HG02938 (cell line): ENCODE measurements at regions not wholly inside any gene's neighbourhood (a gene's known extent, or its start where the extent isn't known, plus 50 kb on each side); places are given as distances from the start of the nearest gene placed in this dataset.

Experiments
- ATAC-seq: cut with Tn5 transposase; IDR thresholded peaks from one replicate; pipeline ENCODE4 v1.9.1; 2021; ENCODE audit warnings: mild to moderate bottlenecking, moderate library complexity; ENCODE audit not compliant: unreplicated experiment

DNA sequence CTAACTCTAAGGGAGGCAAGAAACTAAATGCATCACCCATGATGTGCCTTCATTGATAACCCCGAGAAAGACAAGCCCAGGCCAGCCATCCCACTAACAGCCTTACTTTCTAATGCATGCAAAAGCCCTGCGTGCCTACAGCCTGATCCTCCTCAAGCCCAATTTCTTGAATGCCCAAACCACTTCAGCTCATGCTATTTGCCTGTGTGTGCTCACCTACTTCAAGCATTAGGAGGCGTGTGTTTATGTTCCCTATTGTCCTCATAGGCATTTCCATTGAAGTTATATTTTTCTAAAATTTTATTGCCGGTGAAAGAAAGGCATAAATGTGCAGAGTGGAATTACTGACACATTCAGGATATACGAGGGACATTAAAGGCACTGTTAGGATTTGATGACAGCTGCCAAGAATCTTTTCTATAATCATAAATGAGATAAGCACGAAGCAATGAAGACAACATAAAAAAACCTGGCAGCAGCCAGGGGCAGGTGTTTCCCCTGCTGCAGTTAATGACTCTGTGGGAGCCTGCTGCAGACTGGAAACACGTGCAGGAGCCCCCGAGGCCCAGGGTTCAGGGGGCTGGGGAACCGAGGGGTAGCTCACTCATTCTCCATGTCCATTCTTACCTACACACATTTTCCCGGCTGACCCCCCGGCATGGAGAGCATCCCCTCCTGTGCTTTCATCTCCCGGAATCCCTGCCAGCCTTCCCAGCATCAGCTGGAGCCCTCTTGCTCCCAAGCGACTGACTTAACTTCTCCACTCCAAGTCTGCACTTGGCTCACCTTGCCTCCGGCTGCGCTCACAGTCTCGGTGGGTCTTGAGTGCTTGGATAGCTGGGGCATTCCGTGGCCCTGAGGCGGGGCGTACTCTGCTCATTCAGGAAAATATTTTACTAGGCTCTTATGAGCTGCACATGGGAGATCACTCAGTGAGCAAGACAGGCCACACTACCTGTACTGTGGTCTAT is 292.3 kb upstream of the SIX2 start:
- ATAC-seq = no peak

DNA sequence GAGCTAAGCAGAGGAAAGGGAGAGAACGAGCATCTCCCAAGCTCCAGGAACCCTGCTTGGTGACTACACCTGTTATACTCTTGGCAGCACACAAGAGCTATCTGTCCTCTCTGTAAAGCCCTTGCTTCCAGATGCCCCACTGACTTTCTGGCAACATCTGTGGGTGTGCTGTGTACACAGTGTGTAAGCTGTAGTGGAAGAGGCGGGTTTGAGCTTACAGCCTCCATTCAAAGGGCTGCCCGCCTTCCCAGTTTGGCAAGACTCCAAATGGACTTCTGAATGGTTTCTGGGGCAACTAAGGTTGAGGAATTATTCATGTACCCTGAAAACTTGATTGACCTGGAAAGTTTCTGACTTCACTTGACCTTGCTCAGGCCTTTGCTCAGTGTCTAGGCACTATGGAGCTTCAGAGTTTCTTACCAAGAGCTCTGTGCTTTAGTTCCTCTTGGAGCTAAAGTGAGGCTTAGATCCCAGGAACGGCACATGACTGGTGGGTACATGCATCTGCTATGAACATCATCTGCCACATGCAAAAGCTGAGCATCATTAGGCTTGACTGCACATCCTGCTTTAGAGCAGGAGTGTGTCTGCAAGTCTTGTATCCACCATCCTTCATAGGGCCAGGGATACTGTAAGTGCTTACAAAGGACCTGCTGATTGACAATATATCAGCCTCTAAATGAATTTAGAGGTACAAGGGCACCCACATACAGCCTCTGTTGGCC is 290.9 kb upstream of the SIX2 start:
- no peak for ATAC-seq

DNA sequence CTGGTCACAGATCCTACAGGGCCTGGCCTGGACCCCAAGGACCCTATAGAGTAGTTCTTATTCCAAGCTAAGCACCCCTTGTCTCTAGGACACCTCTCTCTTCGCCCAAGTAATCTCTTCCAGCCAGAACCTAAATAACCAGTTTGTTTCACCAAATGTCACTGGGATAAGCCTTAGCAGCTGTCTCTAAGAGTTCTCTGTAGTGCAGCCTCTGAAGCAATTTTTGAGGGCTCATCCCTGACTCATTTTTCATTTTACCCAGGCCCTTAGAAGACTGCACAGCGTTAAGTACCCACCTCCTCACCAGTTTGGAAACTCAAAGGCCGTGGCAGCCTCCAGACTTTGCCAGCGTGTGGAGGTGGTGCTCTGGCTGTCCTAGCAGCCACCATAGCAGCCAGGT is 290.1 kb upstream of the SIX2 start:
- ATAC-seq = no peak

DNA sequence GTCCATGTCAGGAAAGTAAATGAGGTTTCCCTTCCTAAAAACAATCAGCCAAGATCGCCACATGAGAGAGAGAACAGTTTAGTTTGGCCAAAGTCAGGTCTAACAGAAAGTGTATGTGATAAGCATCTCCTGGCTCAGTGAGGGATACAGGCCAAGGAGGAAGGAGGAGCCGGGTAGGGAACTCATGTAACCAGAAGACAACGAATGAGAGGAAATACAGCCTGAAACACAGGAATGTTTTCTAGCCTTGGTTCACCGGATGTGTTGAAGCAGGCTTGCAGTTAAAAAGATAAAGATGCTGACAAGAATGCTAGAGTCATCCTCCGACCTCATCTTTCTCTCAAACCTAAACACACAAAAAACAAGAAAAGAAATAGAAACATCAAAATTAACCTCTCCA is 283.9 kb upstream of the SIX2 start:
- no peak for ATAC-seq

DNA sequence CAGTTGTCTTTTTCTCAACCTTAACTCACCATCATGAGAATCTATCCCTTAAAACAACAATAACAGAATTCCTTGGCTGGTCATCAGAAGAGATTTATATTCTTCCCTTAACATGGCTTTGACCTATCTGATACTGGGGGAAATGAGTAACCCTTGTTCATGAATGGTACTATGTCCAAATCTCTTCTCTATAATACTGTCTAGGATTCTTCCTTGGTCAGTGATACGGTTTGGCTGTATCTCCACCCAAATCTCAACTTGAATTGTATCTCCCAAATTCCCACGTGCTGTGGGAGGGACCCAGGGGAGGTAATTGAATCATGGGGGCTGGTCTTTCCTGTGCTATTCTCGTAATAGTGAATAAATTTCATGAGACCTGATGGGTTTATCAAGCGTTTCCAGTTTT is 282.0 kb upstream of the SIX2 start:
- no peak for ATAC-seq

DNA sequence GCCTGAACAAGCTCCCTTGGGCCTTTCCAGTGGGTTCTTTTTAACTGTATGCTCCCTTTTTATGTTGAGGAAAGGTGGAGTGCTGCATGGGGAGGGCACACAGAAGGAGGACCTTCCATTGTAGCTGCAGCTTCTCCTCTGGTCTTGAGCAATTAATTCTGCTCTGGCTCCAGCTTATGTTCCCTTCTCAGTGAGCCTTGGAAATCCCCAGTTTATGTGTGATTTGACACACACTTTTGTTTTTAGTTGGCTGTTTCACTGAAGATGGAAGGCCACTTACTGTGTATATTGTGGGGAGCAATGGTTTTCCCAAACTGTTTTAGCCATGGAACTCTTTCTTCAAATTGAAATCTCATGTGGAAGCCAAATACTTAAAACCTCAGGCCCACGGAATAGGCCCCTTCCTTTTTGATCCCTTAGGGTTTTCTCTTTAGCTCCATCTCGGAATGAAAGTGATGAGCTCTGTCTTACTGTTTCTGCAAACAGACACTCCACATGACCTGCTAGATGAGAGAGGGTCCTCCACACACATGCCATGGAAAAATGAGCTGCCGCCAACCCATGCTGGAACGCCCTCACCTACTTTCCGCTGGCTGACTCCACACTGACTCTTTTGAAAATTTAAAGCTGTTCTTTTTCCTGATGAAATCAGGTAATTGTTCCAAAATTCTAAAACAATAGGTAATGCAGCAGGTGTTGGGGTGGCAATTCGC is 280.9 kb upstream of the SIX2 start:
- ATAC-seq = no peak

DNA sequence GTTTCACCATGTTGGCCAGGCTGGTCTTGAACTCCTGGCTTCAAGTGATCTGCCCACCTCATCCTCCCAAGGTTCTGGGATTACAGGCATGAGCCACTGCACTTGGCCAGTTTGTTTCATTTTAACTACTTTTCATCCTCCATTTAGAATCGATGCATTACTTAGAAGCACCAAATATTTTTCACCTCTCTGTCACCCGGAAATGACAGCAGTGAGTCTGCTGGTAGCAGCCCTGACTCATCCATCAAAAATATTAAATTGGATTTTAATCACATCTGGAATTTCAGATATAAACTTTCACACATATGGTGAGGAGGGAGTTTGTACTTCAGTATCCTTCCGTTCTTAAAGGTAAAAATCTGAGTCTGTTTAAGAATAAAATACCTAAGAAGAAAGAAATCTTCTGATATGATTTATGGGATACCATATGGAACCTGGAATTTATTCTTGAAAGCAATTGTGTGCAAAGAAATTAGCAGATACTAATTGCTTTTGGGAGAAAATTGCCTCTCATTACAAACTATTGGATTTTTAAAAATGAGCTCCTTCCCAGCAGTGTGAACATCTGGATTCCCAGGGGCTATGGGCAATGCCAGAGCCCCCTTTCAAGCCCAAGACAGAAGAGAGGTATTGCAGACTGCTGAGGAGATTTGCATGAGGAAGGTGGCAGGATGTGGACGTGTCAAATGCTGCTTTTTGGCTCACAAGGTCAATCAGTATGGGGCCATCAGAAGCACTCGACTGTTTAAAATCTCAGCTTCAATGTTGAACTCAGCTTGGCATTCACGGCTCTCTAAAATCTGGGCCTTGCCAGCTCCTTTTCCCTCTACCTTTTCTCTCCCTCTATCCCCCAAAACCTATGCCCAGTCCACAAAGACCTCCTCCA is 279.5 kb upstream of the SIX2 start:
- ATAC-seq = no peak

DNA sequence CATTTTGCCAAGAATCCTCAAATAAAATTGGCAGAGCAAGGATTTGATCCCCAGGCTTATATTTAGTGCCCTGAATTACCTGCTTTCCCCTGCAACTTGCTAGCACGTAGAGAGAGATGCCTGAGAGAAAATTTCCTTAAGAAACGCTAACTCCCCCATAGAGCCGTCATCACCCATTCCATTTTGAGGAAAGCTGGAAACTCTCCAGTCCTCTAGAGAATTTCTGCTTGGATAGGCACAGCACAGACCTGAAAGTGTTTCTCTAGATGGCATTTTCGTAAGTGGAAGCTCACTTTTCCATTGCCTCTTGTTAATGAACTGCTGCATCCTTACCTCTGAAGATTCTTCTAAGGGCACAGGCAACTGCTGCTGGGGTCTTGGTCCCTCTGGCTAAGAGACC is 277.8 kb upstream of the SIX2 start:
- no peak for ATAC-seq

DNA sequence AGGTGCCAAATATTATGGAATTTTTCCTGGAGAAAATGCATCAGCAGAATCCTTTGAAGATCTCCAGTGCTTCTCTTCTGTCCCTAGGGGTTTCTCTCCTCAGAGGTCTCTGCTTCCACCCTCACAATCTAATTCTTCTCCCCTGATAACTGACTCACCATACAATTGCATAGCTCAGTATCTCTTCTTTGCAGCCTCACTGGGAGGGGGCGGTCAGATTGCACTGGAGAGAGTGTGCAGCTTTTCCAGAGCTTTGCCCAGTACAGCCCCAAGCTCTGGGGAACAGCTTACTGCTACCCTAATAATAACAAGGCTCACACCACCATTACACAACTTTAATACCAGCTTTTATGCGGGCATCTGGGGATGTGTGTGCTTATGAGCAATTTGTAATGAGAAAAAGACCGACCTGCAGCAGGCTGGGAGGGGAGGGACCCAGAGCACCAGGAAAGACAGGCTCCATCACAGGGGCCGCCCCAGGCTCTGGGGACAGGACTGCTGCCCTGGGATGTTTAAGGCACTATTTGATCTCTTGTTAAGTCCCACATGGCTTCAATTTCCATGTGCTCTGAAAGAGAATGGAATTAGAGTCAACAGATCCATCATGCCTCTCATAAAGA is 276.6 kb upstream of the SIX2 start:
- ATAC-seq = no peak

DNA sequence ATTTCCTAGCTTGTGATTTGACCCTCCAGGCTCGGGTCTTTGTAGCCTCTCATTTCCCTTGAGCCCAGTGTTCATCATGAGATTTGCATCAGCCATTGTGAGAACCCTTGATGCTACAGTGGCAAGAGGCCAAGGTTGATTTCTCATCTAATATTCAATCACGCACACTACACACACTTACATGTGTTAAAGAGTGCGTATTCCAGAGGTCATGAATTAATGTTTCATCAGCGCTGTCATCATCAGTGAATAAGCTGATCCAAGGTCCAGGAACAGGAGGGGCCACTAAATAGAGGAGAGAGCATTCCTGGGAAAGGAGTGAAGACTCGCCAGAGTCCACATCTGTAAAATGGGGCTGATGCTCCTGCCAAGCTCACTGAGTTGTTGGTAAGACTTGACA is 276.1 kb upstream of the SIX2 start:
- ATAC-seq = no peak

DNA sequence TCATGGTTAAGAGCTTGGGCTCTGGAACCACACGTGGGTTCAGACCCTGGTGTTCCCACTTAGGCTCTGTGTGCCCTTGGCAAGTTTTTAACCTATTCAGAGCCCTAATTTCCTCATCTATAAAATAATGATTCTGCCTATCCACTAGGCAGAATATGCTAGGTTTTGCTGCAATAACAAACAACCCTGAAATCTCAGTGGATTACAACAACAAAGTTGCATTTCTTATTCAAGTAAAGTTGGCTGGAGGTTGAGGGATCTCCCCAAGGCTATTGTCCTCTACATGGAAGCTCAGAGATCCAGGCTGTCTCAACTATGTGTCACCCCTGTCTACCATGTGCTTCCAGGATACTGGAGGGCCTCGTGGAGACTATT is 275.4 kb upstream of the SIX2 start:
- ATAC-seq = no peak

DNA sequence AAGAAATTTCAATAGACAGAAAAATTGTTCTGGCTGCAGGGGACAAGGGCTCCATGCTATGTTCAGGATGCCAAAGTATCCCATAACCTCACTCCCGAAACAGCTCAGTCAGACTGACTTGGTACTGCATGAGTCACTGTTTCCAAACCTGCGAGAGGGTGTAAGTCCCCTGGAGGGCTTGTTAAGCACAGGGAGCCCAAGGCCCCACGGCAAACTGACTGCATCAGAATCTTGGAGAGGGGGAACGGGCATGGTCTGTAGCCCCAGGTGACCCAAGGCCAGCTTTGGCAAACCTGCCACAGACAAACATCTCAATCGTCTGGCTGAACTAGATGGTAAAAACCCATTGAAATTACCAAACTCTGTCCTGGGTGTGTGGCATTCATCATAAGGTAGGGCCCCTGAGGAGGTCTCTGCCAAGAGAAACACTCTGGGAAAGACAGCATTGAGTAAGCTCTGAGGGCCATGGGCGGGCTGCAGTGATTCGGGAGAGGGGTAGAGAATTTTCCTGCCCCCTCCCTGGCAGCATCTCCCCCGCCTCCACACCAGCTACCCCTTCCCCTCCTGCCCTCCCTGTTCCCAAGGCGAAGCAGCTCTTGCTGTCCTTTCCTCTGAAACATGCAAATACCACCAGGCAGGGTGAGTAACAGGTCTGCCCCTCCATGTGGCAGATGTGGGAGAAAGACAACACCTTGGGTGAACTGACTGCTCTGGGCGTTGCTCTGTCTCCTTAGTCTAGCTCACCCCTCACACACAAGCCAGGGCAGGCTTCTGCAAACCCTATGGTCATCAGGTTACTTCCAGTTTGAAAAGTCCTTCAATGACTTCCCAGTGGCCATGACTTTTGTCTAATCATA is 274.7 kb upstream of the SIX2 start:
- ATAC-seq = no peak

DNA sequence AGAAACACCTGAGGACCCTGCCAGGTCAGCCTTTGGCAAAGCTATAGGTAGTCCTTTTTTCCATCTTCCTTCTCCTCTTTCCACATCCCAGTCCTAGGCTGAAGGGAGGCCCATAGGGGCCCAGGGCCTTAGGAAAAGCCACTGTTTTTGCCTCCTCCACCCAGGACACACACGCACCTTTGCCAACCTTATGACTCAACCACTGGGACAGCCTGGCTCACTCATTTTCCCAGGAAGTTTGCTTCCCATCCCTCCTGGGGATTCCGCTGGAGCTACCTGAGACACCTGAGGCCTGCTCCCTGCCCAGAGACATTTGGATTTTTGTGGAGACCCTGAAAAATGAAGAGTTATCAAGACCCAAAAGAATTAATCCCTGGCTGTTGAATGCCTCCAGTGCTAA is 273.4 kb upstream of the SIX2 start:
- ATAC-seq = no peak

DNA sequence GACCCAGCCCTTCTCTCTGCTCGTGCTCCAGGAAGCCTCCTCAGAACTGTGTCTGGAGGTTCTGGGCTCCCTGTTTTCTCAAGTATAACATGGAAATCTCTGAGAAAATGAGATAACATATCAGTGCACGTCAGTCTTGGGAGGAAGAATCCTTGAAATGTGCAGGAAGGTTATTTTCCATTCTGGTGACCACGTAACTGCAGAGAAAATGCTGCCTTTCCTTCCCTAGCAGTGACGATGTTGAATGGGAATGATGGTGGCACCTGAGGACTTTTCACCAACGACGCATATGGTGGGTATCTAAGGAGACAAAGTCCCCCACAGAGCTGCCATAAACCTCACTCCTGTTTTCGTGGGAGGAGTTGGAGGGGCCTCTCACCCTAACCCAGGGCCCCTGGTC is 272.1 kb upstream of the SIX2 start:
- ATAC-seq = no peak

DNA sequence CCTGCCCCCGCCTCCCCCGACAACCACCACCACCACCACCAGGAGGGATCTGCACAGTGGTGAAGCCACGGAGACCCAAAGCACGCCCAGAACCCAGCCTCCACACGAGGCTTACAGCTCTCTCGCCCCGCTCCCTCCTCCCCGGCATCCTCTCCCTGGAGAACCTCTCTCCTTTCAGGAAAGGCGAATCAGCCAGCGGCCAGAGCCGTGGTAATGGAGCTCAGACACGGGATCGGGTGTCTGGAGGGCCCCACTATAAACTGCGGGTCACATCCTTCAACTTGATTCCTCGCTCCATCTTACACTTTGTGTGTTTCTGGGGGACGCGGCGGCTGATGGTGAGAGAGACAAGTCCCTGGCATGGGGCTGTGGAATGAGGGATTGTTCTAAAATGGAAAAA is 271.5 kb upstream of the SIX2 start:
- no peak for ATAC-seq

DNA sequence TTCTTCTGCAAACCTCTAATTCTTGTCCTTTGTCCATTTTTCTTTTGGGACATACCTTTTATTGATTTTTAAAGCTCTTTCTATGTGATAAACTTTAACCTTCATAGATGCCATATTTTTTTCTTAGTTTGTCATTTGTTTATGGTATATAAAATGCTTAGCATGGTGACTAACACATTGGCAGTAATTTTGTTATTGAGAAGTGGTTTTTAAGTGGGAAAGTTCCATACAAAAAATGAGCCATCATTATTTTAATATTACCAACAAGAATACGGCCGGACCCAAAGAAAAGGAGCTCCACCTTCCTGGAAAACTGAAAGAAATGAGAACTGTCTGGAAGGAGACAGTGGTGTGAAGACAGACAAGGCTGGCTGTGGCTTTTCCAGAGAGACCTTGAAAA is 270.1 kb upstream of the SIX2 start:
- no peak for ATAC-seq

DNA sequence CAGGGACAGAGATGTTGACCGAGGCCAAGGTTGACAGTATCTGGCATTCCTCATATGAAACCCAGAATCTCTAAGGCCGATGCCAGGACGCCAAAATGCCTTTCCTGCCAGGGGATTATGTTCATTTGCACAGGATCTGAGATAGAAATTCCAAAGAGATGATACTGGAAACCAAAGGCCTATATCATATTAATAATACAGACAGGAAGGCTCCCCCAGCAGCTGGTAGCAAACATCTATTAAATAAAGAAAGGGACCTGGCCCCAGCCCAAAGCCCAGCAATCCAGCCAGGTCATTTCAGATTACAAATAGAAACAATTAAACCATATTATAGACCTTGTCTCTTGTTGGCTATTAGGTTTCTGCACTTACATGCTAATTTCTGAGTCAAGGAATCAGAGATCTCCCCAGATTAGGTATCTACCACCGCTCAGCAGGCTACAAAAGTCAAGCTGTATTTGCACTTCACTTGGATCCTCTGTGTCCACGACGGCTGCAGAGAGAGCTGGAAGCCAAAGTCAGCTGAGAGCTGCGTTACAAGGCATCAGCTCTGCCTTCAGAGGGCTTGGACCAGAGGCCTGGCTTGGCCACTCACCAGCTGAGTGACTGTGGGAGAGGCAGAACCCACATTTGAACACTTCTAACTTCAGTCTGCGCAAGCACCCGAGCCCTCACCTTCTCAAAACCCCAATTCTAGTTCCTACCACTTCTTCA is 269.3 kb upstream of the SIX2 start:
- no peak for ATAC-seq

DNA sequence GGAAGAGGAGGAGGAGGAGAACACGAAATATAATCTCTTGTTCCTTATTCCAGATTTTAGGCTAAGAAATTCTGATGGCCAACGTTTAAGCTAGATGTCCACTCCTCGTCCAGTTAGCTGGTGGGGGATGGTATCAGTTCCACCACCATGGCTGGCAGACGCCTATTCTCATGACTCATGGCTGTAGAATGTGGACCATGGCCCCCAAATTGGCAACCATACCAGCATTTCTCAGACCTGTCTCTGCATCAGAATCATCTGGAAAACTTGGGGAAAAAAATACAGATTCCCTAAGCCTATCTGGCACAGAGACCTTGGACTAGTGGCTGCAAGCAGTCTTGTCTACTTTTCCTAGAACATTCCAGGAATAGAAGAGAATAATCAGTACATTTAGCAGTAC is 267.7 kb upstream of the SIX2 start:
- ATAC-seq = no peak

DNA sequence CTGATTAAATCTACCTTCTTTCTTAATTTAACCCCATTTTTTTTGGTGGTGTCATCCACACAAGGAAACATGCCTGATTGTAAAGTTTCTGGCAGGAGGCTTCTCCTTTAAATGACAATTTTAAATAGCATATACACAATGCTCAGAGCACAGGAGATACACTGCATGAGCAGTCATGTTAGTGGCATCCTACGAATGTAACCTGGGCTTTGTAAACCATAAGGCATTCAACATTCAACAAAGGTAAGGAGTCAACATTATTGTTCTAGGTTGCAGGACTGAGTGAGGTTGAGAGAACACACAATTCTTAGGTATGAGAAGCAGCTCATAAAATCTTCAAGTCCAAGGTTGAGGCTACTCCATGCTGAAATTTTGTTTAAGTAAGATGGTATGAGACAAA is 266.6 kb upstream of the SIX2 start:
- no peak for ATAC-seq
